Small intestine (tissue), 7 donors: ENCODE measurements at regions not wholly inside any gene's neighbourhood (a gene's known extent, or its start where the extent isn't known, plus 50 kb on each side); places are given as distances from the start of the nearest gene placed in this dataset.
A peak's percentile ranks its signal among the peaks of the same experiment; 100 is the strongest.

Experiments
- DNase-seq, 2 donors: peaks; one replicate each; pipeline versions ENCODE4 v3.0.0 to v3.0.0-alpha.2; 2013
- FAIRE-seq: peaks from 2 replicates; lab custom pipeline; 2012; peaks lifted over from hg19 to GRCh38; lab: Jason Lieb, UNC
- H3K27ac ChIP-seq, 3 donors: one replicate each; pipeline ENCODE4 v1.5.1; 2013; ENCODE audit warnings: low read length in 2 of 3, mild to moderate bottlenecking in 2 of 3, control low read depth in 1 of 3, inconsistent platforms in 1 of 3, low read depth in 1 of 3, moderate library complexity in 1 of 3
- H3K27me3 ChIP-seq, 3 donors: one replicate each; pipeline ENCODE4 v1.6.1; 2013; ENCODE audit warnings: low read length in 3 of 3, inconsistent platforms in 1 of 3; ENCODE audit not compliant: control insufficient read depth in 3 of 3, insufficient read depth in 3 of 3
- H3K36me3 ChIP-seq, 3 donors: one replicate each; pipeline ENCODE4 v1.6.1; 2013; ENCODE audit warnings: low read length in 3 of 3, inconsistent platforms in 1 of 3, low read depth in 1 of 3, mild to moderate bottlenecking in 1 of 3, moderate library complexity in 1 of 3; ENCODE audit not compliant: control insufficient read depth in 3 of 3, insufficient read depth in 2 of 3
- H3K4me1 ChIP-seq, 3 donors: one replicate each; pipeline ENCODE4 v1.6.1; 2013; ENCODE audit warnings: low read length in 2 of 3, inconsistent platforms in 1 of 3, low read depth in 1 of 3, mild to moderate bottlenecking in 1 of 3, moderate library complexity in 1 of 3; ENCODE audit not compliant: control insufficient read depth in 3 of 3, insufficient read depth in 2 of 3
- H3K4me3 ChIP-seq, 3 donors: one replicate each; pipeline ENCODE4 v1.5.1; 2013; ENCODE audit warnings: low read length in 3 of 3, control low read depth in 1 of 3, inconsistent platforms in 1 of 3, low read depth in 1 of 3, mild to moderate bottlenecking in 1 of 3, moderate library complexity in 1 of 3
- H3K9me3 ChIP-seq, 2 donors: one replicate each; pipeline ENCODE4 v1.6.1; 2013; ENCODE audit warnings: low read depth in 1 of 2, low read length in 1 of 2; ENCODE audit not compliant: control insufficient read depth in 2 of 2, insufficient read depth in 1 of 2
- WGBS, 3 donors: extraction: QIAGEN DNeasy Blood & Tissue Kit; methylation state at CpG; one replicate each; pipeline ENCODE4 v1.1.7; 2013; 5-methylcytosine and 5-hydroxymethylcytosine counted together
- donor health status: healthy with polysubstance abuse.
- donor health status: control.
- donor health status: control.
- donor health status: Bipolar disorder and iron deficiency.
- donor health status: healthy.

DNA sequence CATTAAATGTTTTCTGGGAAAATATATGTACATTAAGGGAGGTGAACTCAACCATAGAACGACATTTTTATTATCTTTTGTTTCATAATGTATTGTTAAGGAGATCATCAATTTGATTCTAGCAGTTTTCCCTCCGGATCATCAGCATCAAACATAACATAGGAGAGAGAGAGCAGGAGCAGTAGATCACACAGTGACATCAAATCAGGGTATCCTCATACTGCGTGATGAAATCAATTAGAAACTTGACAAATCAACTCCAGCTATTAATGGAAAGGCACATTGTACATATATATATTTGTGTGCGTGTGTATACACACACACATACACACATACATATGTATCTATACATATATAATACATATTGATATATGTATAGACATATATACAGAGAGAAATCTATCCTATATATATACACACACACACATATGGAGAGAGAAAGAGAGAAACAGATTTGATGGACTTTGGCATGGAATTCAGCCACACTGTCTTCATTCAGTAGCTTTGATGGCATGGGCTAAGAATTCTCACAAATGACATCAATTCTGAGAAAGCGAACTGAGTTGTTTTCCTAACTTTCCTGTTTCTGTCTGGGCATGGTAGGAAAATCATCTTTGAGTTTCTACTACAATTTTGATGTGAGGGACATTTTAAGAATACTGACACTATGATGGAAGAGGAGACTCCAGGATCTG is 1302.8 kb upstream of the SEL1L start:
- H3K27ac ChIP-seq, result no peak overlapping the region
- 86 to 88% (median 88%) methylated on average over 5 of the region's 5 CpGs for WGBS, 3 donors
- H3K4me1 ChIP-seq, result no peaks in the 10 kb centered on the region
- no peaks in the 10 kb centered on the region for H3K36me3 ChIP-seq
- DNase-seq, result no peak
- H3K4me3 ChIP-seq, result no peak overlapping the region
- H3K27me3 ChIP-seq, result no peaks in the 10 kb centered on the region
- no peak for FAIRE-seq
- H3K9me3 ChIP-seq, result no peaks in the 10 kb centered on the region

DNA sequence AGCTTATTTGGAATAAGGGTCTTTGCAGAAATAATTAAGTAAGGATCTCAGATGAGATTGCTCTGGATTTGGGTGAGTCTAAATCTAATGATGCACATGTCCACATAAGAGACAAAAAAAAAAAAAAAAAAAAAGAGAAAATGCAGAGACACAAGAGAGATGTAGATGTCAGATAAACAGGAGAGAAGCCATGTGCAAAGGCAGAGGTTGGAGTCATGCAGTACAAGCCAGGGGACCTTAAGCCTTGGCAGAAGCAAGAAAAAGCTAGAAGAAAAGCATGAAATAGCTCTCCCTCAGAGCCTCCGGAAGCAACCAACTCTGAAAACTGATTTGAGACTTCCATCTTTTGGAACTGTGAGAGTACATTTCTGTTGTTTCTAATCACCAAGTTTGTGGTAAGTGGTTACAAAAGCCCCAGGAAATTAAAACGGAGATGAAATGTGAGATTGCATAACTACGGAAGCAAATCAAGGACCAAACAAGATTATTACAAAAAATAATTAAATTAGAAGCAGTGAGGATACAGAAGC is 1304.0 kb upstream of the SEL1L start:
- FAIRE-seq, result no peak
- Histone ChIP-seq H3K27ac (no peak overlapping the region), H3K4me1 (no peaks in the 10 kb centered on the region), H3K36me3 (no peaks in the 10 kb centered on the region), H3K9me3 (no peaks in the 10 kb centered on the region), H3K27me3 (no peaks in the 10 kb centered on the region), H3K4me3 (no peak overlapping the region)
- no peak for DNase-seq
- 77 to 86% (median 80%) methylated on average over 3 of the region's 3 CpGs for WGBS, 3 donors

DNA sequence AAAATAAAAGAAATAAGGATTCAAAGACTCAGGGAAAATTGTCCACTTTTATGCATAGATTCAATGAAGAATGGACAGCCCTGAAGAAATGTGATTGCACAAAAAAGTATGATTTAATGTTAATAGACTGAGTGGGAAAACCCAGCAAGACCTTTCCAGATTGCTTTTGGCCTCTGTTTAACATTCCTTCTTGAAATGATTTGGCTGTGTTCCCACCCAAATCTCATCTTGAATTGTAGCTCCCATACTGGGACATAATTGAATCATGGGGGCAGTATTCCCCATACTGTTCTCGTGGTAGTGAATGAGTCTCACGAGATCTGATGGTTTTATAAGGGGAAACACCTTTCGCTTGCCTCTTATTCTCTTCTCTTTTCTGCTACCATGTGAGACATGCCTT is 1316.9 kb upstream of the SEL1L start:
- Histone ChIP-seq H3K9me3 (no peaks in the 10 kb centered on the region), H3K4me1 (no peaks in the 10 kb centered on the region), H3K4me3 (no peak overlapping the region), H3K27me3 (no peaks in the 10 kb centered on the region), H3K27ac (no peak overlapping the region), H3K36me3 (no peaks in the 10 kb centered on the region)
- FAIRE-seq (no peak), DNase-seq (no peak)
- 74 to 80% (median 76%) methylated on average over 3 of the region's 3 CpGs for WGBS, 3 donors

DNA sequence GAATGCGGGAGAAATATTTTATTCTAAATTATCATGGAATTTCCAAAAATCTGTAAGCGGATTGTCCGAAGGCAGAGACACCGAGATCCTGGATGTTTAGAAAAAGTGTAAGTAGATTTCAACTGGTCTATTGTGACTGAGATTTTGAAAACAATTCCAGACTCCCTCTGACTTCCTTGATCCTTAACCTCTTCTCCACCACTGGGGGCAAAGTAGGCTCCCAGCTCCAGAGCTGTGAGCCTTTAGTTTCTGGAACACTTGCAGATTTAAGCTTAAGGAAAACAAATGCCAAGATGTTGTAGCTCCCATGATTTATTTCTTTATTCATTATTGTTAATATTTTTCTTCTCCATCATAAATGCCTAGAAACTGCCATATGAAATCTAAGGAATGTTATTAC is 1320.5 kb upstream of the SEL1L start:
- Histone ChIP-seq H3K27ac (no peak overlapping the region), H3K4me3 (no peak overlapping the region), H3K4me1 (no peaks in the 10 kb centered on the region), H3K27me3 (no peaks in the 10 kb centered on the region), H3K9me3 (no peaks in the 10 kb centered on the region), H3K36me3 (no peaks in the 10 kb centered on the region)
- WGBS, 3 donors, result 77 to 86% (median 78%) methylated on average over 4 of the region's 4 CpGs
- no peak for FAIRE-seq
- DNase-seq, result no peak

DNA sequence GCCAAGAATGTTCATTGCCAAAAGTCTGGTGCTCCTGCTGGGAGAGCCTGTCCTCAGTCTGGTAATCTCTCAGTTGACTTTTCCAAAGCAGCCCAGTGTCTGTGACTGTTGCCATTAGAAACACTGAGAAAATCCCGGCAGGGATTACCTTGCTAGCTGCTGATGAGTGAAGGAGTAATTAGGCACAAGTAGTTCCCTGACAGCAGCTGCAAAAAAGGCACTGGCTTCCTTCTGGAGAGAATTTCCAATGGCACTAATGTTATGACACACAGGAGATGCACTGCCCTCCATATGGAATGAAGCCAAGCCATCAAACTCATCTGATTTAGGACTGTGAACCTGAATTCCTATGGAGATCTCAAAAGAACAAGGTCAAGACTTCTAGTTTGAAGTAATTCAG is 1321.2 kb upstream of the SEL1L start:
- no peak for FAIRE-seq
- no peaks in the 10 kb centered on the region for H3K9me3 ChIP-seq
- WGBS, 3 donors, result 42 to 61% (median 61%) methylated on average over 1 of the region's 1 CpG

DNA sequence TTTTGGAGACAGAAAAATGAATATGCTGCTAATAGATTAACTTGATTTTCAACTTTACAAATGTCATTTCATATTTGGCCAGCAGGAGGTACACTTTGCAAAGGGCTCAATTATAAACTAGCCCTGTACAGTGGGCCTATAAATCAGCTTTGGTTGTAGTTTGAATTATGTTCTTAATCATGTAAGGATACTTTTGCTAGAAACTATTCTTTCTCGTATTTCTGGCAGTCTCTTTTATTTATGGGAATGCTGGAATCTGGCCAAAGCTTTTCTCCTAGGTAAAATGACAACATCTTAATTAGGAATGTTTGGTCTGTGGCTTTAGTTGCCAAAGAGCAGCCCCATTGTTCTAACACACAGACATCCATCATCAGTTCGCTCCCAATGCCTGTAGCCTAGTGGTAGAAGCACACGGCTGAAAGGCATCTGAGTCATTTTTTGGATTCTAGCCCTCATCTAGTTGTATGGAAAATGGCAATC is 1322.3 kb upstream of the SEL1L start:
- no peaks in the 10 kb centered on the region for H3K36me3 ChIP-seq
- no peak for FAIRE-seq
- 29 to 46% (median 39%) methylated on average over 3 of the region's 3 CpGs for WGBS, 3 donors
- H3K27ac ChIP-seq, result no peak overlapping the region
- DNase-seq, result peak; percentile 1 to 16
- no peaks in the 10 kb centered on the region for H3K9me3 ChIP-seq
- H3K4me1 ChIP-seq, result no peaks in the 10 kb centered on the region
- H3K27me3 ChIP-seq, result no peaks in the 10 kb centered on the region
- no peak overlapping the region for H3K4me3 ChIP-seq

More for the DNA sequence above, 1321.2 kb upstream of the SEL1L start:
- H3K27me3 ChIP-seq, result no peaks in the 10 kb centered on the region
- H3K36me3 ChIP-seq, result no peaks in the 10 kb centered on the region
- no peak overlapping the region for H3K27ac ChIP-seq
- H3K4me3 ChIP-seq, result no peak overlapping the region
- DNase-seq, result no peak
- no peaks in the 10 kb centered on the region for H3K4me1 ChIP-seq

DNA sequence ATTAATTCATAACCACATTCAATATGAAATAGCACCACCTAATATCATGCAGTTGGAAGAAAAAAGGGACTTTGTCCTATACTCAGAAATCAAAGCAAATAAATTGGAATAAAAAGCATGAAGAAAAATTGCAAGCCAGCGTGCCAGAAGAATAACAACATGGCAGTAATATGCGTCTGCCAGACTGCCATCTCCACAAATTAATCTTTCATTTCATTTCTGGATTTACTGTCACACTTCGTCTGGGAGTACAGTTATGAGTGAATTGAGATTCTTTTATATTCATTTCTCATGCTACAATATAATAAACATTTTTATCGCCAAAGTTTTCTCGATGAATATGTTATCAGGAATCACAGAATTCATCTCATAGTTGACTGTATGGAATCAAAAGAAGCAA is 1327.7 kb upstream of the SEL1L start:
- Histone ChIP-seq H3K9me3 (no peaks in the 10 kb centered on the region), H3K4me3 (no peak overlapping the region), H3K27ac (no peak overlapping the region), H3K4me1 (no peaks in the 10 kb centered on the region), H3K27me3 (no peaks in the 10 kb centered on the region), H3K36me3 (no peaks in the 10 kb centered on the region)
- WGBS, 3 donors, result 79 to 90% (median 89%) methylated on average over 5 of the region's 5 CpGs
- FAIRE-seq, result no peak
- DNase-seq, result no peak

DNA sequence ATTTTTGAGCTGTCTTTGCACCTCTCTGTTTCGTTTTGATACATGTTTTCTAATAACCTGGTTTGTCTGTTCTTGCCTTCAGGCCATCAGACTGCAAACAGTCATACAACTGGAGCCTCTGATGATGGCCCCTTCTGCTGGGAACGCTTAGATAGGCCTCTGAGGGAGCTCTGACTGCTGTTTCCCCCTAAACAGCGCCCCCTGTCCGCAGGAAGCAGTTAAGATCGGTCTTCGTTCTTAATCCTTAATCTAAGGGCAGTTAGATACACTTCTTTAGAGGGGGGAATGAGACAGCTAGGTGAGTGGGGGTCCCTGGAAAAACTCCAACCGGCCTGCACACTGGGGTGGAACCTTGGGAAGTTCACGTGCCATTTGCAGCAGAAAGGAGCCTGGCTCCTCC is 1338.8 kb upstream of the SEL1L start:
- H3K27me3 ChIP-seq, result no peaks in the 10 kb centered on the region
- H3K4me1 ChIP-seq, result no peaks in the 10 kb centered on the region
- no peaks in the 10 kb centered on the region for H3K36me3 ChIP-seq
- no peak overlapping the region for H3K4me3 ChIP-seq
- H3K27ac ChIP-seq, result no peak overlapping the region
- H3K9me3 ChIP-seq, result peaks cover 0 to 3% of the 10 kb centered on the region in 2 donors
- 40 to 53% (median 52%) methylated on average over 8 of the region's 8 CpGs for WGBS, 3 donors
- no peak for FAIRE-seq
- DNase-seq, result no peak
